Endothelial cell of umbilical vein (primary cell): ENCODE measurements at regions not wholly inside any gene's neighbourhood (a gene's known extent, or its start where the extent isn't known, plus 50 kb on each side); places are given as distances from the start of the nearest gene placed in this dataset.

Experiments used
- BruUV-seq: library from RNA; stranded (reverse); fragments of 400-500 nt; replicated peaks from 2 replicates; lab custom pipeline; 2021; lab: Mats Ljungman, UMichigan
- CTCF ChIA-PET: fragments of 300-600, 350-600 bp; sonication (Branson Sonifier 250); formaldehyde crosslinking; loops from one replicate; lab custom pipeline; 2021; ENCODE audit warnings: antibody characterized with exemption, inconsistent platforms; lab: Charles Lee
- POLR2A ChIA-PET: fragments of 300-600, 350-600 bp; sonication (Branson Sonifier 250); formaldehyde crosslinking; loops from one replicate; lab custom pipeline; 2021; ENCODE audit warnings: antibody characterized with exemption, inconsistent platforms; lab: Charles Lee
- DNase-seq: peaks from one replicate; pipeline ENCODE4 v3.0.0-alpha.2; 2011; ENCODE audit warnings: low read depth, low spot score
- FAIRE-seq: peaks from 2 replicates; lab custom pipeline; 2011; peaks lifted over from hg19 to GRCh38; lab: Jason Lieb, UNC
- H2AFZ ChIP-seq: 2 replicates; pipeline ENCODE4 v1.6.0; 2012; ENCODE audit warnings: low read depth, low read length, control low read depth, inconsistent platforms
- H3K27ac ChIP-seq: 2 replicates; pipeline ENCODE4 v1.5.1; 2011; ENCODE audit warnings: low read depth, mild to moderate bottlenecking, control low read depth, low read length, moderate library complexity; ENCODE audit not compliant: insufficient read depth
- H3K27me3 ChIP-seq, 2 experiments: 2 replicates each; pipeline versions ENCODE4 v1.6.0 to v1.6.1; 2011; ENCODE audit warnings: low read length in 2 of 2, mixed read lengths in 1 of 2; ENCODE audit not compliant: control insufficient read depth in 2 of 2, insufficient read depth in 2 of 2
- H3K36me3 ChIP-seq, 2 experiments: 2 replicates in 1 of 2; 3 replicates in 1 of 2; pipeline ENCODE4 v1.5.1; 2011; ENCODE audit warnings: low read length in 2 of 2, mild to moderate bottlenecking in 1 of 2, moderate library complexity in 1 of 2; ENCODE audit not compliant: control insufficient read depth in 2 of 2, insufficient read depth in 2 of 2; ENCODE audit errors: extremely low read depth in 1 of 2
- H3K4me1 ChIP-seq: 3 replicates; pipeline ENCODE4 v1.5.1; 2011; ENCODE audit warnings: mild to moderate bottlenecking, low read length; ENCODE audit not compliant: control insufficient read depth, insufficient read depth; ENCODE audit errors: extremely low read depth
- H3K4me2 ChIP-seq: 2 replicates; pipeline ENCODE4 v1.6.1; 2011; ENCODE audit warnings: low read length, control low read depth, mixed read lengths; ENCODE audit not compliant: insufficient read depth
- H3K4me3 ChIP-seq, 3 experiments: fragments of 200-600 bp in 1 of 3; sonication (generic), shearing (Covaris generic) in 1 of 3; replicated peaks in 1 of 3; 2 replicates each; pipeline ENCODE4 v1.5.1; 2011 to 2016; ENCODE audit warnings: control low read depth in 3 of 3, low read length in 3 of 3, mild to moderate bottlenecking in 2 of 3, inconsistent platforms in 1 of 3, low read depth in 1 of 3, moderate library complexity in 1 of 3; ENCODE audit not compliant: insufficient read depth in 1 of 3
- H3K79me2 ChIP-seq: 2 replicates; pipeline ENCODE4 v1.6.0; 2012; ENCODE audit warnings: low read length, inconsistent platforms; ENCODE audit not compliant: control insufficient read depth, insufficient read depth
- H3K9ac ChIP-seq: replicated peaks from 2 replicates; pipeline ENCODE3; 2011; ENCODE audit warnings: low read length, control low read depth; ENCODE audit not compliant: insufficient read depth; ENCODE audit errors: extremely low read depth
- H3K9me1 ChIP-seq: replicated peaks from 3 replicates; pipeline ENCODE4 v1.6.0; 2011; ENCODE audit warnings: mild to moderate bottlenecking, low read length; ENCODE audit not compliant: control insufficient read depth, insufficient read depth; ENCODE audit errors: extremely low read depth
- H3K9me3 ChIP-seq: replicated peaks from 2 replicates; pipeline ENCODE4 v1.5.1; 2012; ENCODE audit warnings: low read length, inconsistent platforms; ENCODE audit not compliant: control insufficient read depth, insufficient read depth
- H4K20me1 ChIP-seq: replicated peaks from 2 replicates; pipeline ENCODE3; 2011; ENCODE audit warnings: mild to moderate bottlenecking, low read length; ENCODE audit not compliant: control insufficient read depth, insufficient read depth; ENCODE audit errors: extremely low read depth
- FOS ChIP-seq: IDR thresholded peaks from 2 replicates; pipeline ENCODE4 v1.6.1; 2011; ENCODE audit warnings: mild to moderate bottlenecking, low read length, moderate library complexity, borderline replicate concordance; ENCODE audit not compliant: insufficient read depth
- POLR2A ChIP-seq: IDR thresholded peaks from 2 replicates; pipeline ENCODE4 v1.6.1; 2012; ENCODE audit warnings: low read depth, mild to moderate bottlenecking, control low read depth, low read length
- dilution Hi-C: fragments of 300-500 bp; cut with MboI; formaldehyde crosslinking; loops from one replicate; pipeline ENCODE4 v1.15.0; 2019; ENCODE audit warnings: low sequenced_read_pairs; ENCODE audit not compliant: extremely low pct_ligation_motif_present
- intact Hi-C: fragments of 100-400 bp; cut with micrococcal nuclease; formaldehyde crosslinking; loops from one replicate; pipeline ENCODE4 v1.10.0; 2022

- ChIA-PET POLR2A (no interaction called here), CTCF (no interaction called here)
- Histone ChIP-seq H4K20me1 (no peaks in the 10 kb centered on the region), H3K79me2 (no peaks in the 10 kb centered on the region), H3K9me3 (peaks cover 2% of the 10 kb centered on the region), H3K27ac (no peak overlapping the region), H3K4me1 (no peaks in the 10 kb centered on the region), H3K36me3 (no peaks in the 10 kb centered on the region), H3K4me2 (no peak overlapping the region), H2AFZ (no peak overlapping the region), H3K9me1 (no peaks in the 10 kb centered on the region), H3K27me3 (no peaks in the 10 kb centered on the region), H3K9ac (no peak overlapping the region), H3K4me3 (no peak overlapping the region)
- intact Hi-C loops, result no loop called here
- dilution Hi-C loops, result no loop called here
- no peak for FAIRE-seq
- no peak for TF ChIP-seq POLR2A
- no TSS peak for BruUV-seq
- DNase-seq, result no peak
Measured at GRCh38 chr10:57202356-57202755, 841.3 kb upstream of the ZWINT start.

- Histone ChIP-seq H3K4me3 (no peak overlapping the region), H3K4me2 (no peak overlapping the region), H3K27ac (no peak overlapping the region), H3K27me3 (no peaks in the 10 kb centered on the region), H2AFZ (no peak overlapping the region), H3K4me1 (no peaks in the 10 kb centered on the region), H3K9ac (no peak overlapping the region), H3K79me2 (no peaks in the 10 kb centered on the region), H3K36me3 (no peaks in the 10 kb centered on the region), H3K9me1 (no peaks in the 10 kb centered on the region), H3K9me3 (peaks cover 2% of the 10 kb centered on the region), H4K20me1 (no peaks in the 10 kb centered on the region)
- ChIA-PET CTCF (no interaction called here), POLR2A (no interaction called here)
- BruUV-seq, result no TSS peak
- FAIRE-seq (no peak), DNase-seq (no peak)
- dilution Hi-C loops, result no loop called here
- intact Hi-C loops, result no loop called here
- no peak for TF ChIP-seq FOS
Measured at GRCh38 chr10:57188846-57189245, 827.8 kb upstream of the ZWINT start.
